ENCODE measurements at regions not wholly inside any gene's neighbourhood (a gene's known extent, or its start where the extent isn't known, plus 50 kb on each side); places are given as distances from the start of the nearest gene placed in this dataset.

GRCh38 chr4:15226203-15226602 lies 201.6 kb upstream of the C1QTNF7 start:
- DNase-seq (ENCODE audit: low read depth in 3 of 3, low spot score in 1 of 3): no peak

GRCh38 chr4:15231265-15232091 lies 196.4 kb upstream of the C1QTNF7 start:
- peak; percentile 39 to 51 (median 39) for DNase-seq (ENCODE audit: low read depth in 3 of 3, low spot score in 1 of 3)

GRCh38 chr4:15232366-15233263 lies 195.2 kb upstream of the C1QTNF7 start:
- no peak for DNase-seq (ENCODE audit: low read depth in 3 of 3, low spot score in 1 of 3)

DNA sequence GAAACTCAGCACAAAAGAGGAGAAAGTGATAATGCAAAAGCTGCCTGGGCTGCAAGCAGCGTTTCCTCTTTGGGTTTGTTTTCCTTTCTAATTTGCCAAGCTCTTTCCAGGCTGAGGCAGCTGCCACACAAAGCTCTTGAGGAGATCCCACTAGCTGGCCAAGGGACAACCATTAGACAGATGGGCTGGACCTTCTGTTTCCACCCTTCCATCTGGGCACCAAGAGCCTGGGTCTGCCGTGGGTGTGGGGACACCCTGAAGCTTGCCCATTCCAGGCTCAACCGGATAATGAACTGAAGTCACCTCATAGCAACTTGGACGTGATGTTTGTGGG lies 194.6 kb upstream of the C1QTNF7 start:
- DNase-seq (ENCODE audit: low read depth in 3 of 3, low spot score in 1 of 3): no peak

GRCh38 chr4:15233626-15234025 lies 194.2 kb upstream of the C1QTNF7 start:
- no peak for DNase-seq (ENCODE audit: low read depth in 3 of 3, low spot score in 1 of 3)

- DNase-seq (ENCODE audit: low read depth in 3 of 3, low spot score in 1 of 3): no peak
Observed at GRCh38 chr4:15234116-15234855, 193.5 kb upstream of the C1QTNF7 start.

DNA sequence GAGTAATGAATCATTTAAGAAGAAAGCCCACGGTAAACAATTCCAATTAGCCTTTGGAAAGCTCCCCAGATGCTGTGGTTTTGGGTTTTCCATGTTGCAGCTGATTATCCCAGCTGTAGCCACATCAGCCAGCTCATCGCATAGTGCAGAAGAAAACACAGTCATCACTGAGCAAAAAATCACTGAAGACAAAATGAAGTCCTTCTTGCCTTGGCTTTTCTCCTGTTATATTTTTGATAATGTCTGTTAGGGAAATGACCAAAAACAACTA lies 193.0 kb upstream of the C1QTNF7 start:
- DNase-seq (ENCODE audit: low read depth in 3 of 3, low spot score in 1 of 3): no peak

DNA sequence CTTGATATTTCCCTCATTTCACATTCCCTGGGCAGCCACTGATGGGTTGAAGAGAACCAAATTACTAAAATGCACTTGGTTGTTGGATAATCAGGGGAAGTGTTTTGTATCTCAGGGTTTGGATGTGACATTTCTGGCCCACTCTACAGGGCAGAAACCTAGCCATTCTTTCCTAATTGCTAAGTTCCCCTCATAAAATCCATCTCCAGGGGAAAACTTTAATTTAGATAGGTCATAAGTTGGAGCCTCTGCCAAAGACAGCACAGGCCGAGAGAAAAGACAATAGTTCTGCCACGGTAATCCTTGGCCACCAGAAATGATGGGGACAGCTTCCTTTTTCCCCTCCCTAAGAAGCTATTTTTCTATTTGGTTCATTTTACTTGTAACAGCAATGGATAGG lies 192.7 kb upstream of the C1QTNF7 start:
- no peak for DNase-seq (ENCODE audit: low read depth in 3 of 3, low spot score in 1 of 3)

DNA sequence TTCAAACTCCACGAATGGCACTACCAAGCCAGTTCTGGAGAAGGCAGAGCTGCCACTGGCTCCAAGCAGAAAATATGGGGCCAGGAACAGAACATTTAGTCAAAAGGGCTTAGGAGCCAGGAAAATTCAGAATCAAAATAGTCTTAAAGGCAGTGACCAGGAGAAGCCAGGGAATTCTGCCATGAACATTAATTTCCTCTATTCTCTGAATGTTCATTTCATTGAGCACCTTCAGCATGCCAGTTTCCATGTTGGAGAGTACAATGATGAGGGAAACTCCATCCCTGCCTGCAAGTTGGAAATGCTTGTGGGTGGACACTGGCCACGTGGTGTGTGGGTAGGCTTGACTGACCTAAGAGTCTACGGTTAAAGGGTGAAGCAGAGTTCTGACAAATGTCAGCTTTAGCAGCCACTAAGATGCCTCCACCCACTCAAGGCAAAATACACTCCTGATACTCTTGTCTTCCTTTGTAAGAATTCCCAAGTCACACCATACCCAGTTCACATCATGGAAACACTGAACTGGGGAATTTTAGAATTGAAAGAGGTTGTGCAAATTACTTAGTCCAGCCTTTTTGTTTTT lies 190.1 kb upstream of the C1QTNF7 start:
- DNase-seq (ENCODE audit: low read depth in 3 of 3, low spot score in 1 of 3): no peak

DNA sequence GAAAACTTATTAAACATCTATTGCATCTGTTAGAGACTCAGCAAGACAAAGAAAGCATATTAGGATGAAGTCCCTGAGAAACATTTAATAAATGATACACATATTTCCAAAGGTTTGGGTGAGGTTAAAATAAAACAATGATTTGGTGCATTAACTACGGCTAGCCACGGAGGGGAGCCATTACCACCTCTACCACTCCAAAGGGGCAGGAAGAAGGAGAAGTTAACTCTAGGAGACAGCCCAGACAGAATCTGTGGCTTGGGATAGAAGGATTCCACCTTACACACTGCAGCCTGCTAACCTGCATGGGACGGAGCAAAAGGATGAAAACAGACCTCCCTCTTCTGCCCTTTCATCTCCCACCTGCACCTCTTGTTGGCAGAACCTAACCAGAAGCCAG lies 189.1 kb upstream of the C1QTNF7 start:
- no peak for DNase-seq (ENCODE audit: low read depth in 3 of 3, low spot score in 1 of 3)

- no peak for DNase-seq (ENCODE audit: low read depth in 3 of 3, low spot score in 1 of 3)
Observed at GRCh38 chr4:15239866-15240265, 188.0 kb upstream of the C1QTNF7 start.

- DNase-seq (ENCODE audit: low read depth in 3 of 3, low spot score in 1 of 3): no peak
Observed at GRCh38 chr4:15240764-15241163, 187.1 kb upstream of the C1QTNF7 start.

- no peak for DNase-seq (ENCODE audit: low read depth in 3 of 3, low spot score in 1 of 3)
Observed at GRCh38 chr4:15242021-15242420, 185.8 kb upstream of the C1QTNF7 start.

DNA sequence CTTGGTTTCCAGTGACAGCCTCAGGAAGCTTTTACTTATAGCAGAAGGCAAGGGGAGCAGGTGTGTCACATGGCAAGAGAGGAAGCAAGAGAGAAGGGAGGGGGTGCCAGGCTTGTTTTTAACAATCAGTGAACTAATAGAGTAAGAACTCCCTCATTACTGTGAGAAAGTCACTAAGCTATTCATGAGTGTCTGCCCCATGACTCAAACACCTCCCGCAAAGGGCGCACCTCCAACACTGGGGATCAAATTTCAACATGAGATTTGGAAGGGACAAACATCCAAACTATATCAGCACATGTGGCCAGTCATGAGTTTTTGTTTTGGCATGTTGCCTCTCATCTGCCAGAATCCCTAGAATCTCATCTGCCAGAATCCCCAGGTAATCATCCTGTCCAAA lies 183.5 kb upstream of the C1QTNF7 start:
- DNase-seq (ENCODE audit: low read depth in 3 of 3, low spot score in 1 of 3): no peak

DNA sequence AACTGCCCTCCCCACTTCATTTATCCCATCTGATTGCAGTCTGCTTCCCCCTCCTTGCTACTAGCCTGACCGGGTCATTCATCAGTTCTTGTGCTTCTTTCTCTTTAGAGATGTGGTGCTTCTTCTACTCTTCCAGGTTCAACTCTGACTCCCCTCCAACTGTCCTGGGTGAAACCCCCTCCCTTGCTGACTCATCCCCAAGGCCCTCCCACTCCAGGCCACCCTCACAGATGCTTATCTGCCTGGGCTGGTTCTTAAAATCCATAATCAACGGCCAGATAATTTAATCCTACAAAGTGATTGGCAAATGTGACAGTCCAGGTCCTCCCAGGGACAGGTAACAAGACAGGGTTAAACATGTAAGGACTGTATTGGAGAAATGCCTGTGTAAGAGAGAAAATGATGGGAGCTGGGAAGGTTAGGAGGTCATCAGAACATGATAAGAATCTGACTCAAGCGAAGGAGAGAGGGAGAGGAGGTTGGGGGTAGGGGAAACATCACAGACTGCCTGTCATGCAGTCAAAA lies 182.8 kb upstream of the C1QTNF7 start:
- no peak for DNase-seq (ENCODE audit: low read depth in 3 of 3, low spot score in 1 of 3)

DNA sequence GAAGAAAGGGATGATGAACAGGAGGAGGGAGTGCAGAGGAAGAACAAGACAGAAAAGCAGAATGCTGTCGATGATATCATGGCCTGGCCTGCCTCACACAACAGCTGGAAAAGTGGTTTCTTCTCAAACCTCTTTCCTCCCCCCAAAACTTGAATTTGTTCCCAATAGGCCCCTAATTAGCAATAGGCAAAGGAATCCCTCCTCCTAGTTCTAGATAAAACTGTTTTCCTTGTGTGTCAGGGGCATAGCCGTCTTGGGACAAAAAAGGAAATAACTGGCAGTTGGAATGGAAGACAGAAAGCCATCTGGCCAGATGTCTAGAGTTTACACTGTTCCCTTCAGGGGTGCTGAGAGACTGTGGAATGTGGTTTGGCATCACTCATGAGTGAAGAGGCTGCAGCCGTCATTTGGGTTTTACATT lies 177.8 kb upstream of the C1QTNF7 start:
- DNase-seq (ENCODE audit: low read depth in 3 of 3, low spot score in 1 of 3): no peak

DNA sequence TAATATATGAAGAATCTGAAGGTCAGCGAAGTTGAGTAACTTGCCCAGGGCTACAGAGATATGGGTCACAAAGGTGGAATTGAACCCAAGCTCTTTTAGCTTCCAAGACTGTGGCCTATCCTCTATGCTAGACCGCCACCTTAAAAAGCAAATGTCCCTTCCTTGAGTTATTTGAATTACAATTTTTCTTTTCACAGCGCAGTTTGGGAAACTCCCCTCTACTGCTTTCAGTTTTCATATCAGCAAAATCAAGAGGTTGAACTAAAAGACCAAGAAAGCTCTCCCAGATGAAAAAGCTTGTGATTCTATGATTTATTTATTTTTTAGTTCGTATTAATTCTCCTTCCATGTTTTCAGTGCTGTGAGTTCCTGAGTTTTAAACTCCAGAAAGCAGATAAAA lies 174.5 kb upstream of the C1QTNF7 start:
- DNase-seq (ENCODE audit: low read depth in 3 of 3, low spot score in 1 of 3): no peak

DNA sequence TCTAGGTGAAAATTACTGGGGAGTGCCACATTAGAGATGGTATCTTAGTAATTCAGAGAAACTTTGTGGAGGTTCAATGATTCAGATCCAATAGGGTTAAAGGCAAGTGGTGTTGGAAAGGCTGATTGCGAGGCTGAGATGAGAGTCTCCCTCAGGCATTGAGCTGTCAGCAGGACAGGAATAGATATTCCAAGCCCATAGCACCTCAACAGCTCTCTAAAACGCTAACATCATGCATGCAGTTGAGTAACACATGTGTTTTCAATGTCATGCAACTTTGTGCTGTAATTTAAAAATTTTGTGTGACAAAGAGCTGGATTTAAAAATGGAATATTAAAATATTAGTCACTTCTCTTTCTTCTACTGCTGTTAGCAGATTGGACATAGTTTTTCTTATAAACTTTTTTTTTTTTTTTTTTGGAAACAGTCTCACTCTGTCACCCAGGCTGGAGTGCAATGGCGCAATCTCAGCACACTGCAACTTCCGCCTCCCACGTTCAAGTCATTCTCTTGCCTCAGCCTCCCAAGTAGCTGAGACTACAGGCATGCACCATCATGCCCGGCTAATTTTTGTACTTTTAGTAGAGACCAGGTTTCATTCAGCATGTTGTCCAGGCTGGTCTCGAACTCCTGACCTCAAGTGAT lies 173.5 kb upstream of the C1QTNF7 start:
- no peak for DNase-seq (ENCODE audit: low read depth in 3 of 3, low spot score in 1 of 3)

DNA sequence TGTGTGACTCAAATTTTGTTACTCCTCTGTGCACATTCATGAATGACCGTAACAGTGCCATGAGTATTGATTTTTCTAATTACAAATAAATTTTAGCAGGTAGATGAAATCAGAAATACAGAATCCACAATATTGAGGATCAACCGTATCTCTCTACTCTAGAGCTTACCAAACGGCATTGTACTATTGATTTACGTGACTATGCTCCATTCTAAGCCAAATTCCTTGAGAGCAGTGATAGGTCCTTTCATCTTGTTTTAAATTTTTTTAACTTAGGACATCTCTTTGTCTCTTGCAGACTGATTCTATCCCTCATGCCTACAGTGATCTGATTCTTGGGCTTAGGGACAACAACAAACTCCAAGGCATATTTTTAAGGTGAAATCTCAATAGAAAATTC lies 172.3 kb upstream of the C1QTNF7 start:
- no peak for DNase-seq (ENCODE audit: low read depth in 3 of 3, low spot score in 1 of 3)

DNA sequence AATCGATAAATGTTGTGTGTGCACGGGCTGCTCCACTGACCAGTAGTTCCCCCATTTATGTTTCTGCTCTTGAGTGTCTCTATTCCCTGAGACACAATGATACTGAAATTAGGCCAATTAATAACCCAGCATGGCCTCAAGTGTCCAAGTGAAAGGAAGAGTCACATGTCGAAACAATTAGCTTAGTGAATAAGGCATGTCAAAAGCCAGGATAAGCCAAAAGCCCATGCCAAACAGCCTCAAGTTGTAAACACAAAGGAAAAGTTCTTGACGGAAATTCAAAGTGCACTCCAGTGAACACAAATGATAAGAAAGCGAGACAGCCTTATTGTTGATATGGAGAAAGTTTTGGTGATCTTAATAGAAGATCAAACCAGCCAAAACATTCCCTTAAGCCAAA lies 167.1 kb upstream of the C1QTNF7 start:
- DNase-seq (ENCODE audit: low read depth in 3 of 3, low spot score in 1 of 3): no peak

DNA sequence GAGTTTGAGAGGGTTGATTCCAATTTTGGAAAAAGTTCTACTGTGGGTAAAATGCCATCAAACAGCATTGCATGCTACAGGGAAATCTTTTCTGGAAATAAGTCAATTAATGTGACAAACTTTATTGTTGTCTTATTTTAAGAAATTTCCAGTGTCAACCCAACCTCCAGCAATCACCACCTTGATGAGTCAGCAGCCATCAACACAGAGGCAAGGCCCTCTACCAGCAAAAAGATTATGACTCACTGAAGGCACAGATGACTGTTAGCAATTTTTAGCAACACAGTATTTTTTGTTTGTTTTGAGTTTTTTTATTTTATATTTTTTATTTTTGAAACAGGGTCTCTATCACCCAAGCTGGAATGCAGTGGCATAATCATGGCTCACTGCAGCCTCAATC lies 165.4 kb upstream of the C1QTNF7 start:
- DNase-seq (ENCODE audit: low read depth in 3 of 3, low spot score in 1 of 3): no peak
